Large intestine (tissue), 3 donors: ENCODE measurements at regions not wholly inside any gene's neighbourhood (a gene's known extent, or its start where the extent isn't known, plus 50 kb on each side); places are given as distances from the start of the nearest gene placed in this dataset.

ENCODE experiments used
- DNase-seq, 2 donors: peaks; one replicate each; pipeline versions ENCODE4 v3.0.0 to v3.0.0-alpha.2; 2013
- H3K27ac ChIP-seq: one replicate; pipeline ENCODE4 v1.5.1; 2013; ENCODE audit warnings: low read length
- H3K27me3 ChIP-seq: 2 replicates; pipeline ENCODE4 v1.6.1; 2013; ENCODE audit warnings: low read length; ENCODE audit not compliant: control insufficient read depth, insufficient read depth
- H3K36me3 ChIP-seq: 2 replicates; pipeline ENCODE4 v1.6.1; 2013; ENCODE audit warnings: low read length; ENCODE audit not compliant: control insufficient read depth, insufficient read depth
- H3K4me1 ChIP-seq: one replicate; pipeline ENCODE4 v1.6.1; 2013; ENCODE audit warnings: low read length; ENCODE audit not compliant: control insufficient read depth, insufficient read depth
- H3K4me3 ChIP-seq: one replicate; pipeline ENCODE4 v1.5.1; 2013; ENCODE audit warnings: low read length
- H3K9me3 ChIP-seq: one replicate; pipeline ENCODE4 v1.6.1; 2013; ENCODE audit warnings: mild to moderate bottlenecking, low read depth, low read length, moderate library complexity; ENCODE audit not compliant: control insufficient read depth
- WGBS: methylation state at CpG from one replicate; pipeline ENCODE4 v1.1.5; 2013; ENCODE audit warnings: low lambda C conversion rate; ENCODE audit not compliant: insufficient coverage; 5-methylcytosine and 5-hydroxymethylcytosine counted together

- Histone ChIP-seq H3K27ac (no peak overlapping the region), H3K4me1 (no peaks in the 10 kb centered on the region), H3K27me3 (no peaks in the 10 kb centered on the region), H3K9me3 (no peaks in the 10 kb centered on the region), H3K36me3 (no peaks in the 10 kb centered on the region), H3K4me3 (no peak overlapping the region)
- DNase-seq = no peak
These were observed 435.5 kb upstream of the CRIM1 start for GRCh38 chr2:35920061-35920460.

- Histone ChIP-seq H3K36me3 (no peaks in the 10 kb centered on the region), H3K9me3 (no peaks in the 10 kb centered on the region), H3K27ac (no peak overlapping the region), H3K27me3 (no peaks in the 10 kb centered on the region), H3K4me3 (no peak overlapping the region), H3K4me1 (no peaks in the 10 kb centered on the region)
- DNase-seq = no peak
- WGBS = 78% methylated on average over 3 of the region's 4 CpGs
These were observed 440.3 kb upstream of the CRIM1 start for GRCh38 chr2:35915261-35915660.

DNA sequence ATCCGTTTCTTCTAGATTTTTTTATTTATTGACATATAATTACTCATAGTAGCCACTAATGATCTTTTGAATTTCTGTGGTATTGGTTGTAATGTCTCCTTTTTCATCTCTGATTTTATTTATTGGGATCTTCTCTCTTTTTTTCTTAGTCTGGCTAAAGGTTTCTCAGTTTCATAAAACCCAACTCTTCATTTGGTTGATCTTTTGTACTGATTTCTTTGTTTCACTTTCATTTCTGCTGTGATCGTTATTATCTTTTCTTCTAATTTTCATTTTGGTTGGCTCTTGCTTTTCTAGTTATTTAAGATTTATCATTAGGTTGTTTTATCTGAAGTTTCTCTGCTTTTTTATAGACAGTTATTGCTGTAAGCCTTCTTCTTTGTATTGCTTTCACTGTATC, 463.6 kb upstream of the CRIM1 start:
- 75% methylated on average over 2 of the region's 2 CpGs for WGBS
- Histone ChIP-seq H3K27me3 (no peaks in the 10 kb centered on the region), H3K4me3 (no peak overlapping the region), H3K4me1 (no peaks in the 10 kb centered on the region), H3K9me3 (no peaks in the 10 kb centered on the region), H3K36me3 (no peaks in the 10 kb centered on the region), H3K27ac (no peak overlapping the region)
- no peak for DNase-seq

DNA sequence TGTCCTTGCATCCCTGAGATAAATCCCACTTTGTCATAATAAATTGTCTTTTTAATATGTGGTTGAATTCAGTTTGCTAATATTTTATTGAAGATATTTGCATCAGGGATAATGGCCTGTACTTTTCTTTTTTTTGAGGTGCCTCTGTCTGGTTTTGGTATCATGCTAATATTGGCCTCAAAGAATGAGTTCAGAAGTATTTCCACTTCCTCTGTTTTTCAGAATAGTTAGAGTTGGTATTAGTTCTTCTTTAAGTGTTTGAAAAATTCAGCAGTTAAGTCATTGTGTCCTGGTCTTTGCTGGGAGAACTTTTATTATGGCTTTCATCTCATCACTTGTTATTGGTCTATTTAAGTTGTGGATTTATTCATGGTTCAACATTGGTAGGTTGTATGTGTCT, 464.1 kb upstream of the CRIM1 start:
- Histone ChIP-seq H3K27ac (no peak overlapping the region), H3K4me1 (no peaks in the 10 kb centered on the region), H3K36me3 (no peaks in the 10 kb centered on the region), H3K4me3 (no peak overlapping the region), H3K9me3 (no peaks in the 10 kb centered on the region), H3K27me3 (no peaks in the 10 kb centered on the region)
- no peak for DNase-seq

GRCh38 chr2:35887146-35887545, 468.4 kb upstream of the CRIM1 start:
- no peak for DNase-seq
- H3K27me3 ChIP-seq = no peaks in the 10 kb centered on the region
- H3K27ac ChIP-seq = no peak overlapping the region
- WGBS = no CpG with 5 or more reads among the region's 7 CpGs
- no peaks in the 10 kb centered on the region for H3K4me1 ChIP-seq
- no peaks in the 10 kb centered on the region for H3K36me3 ChIP-seq
- H3K4me3 ChIP-seq = no peak overlapping the region
- H3K9me3 ChIP-seq = no peaks in the 10 kb centered on the region

- H3K4me3 ChIP-seq = no peak overlapping the region
- no peak overlapping the region for H3K27ac ChIP-seq
- DNase-seq = no peak
- no peaks in the 10 kb centered on the region for H3K9me3 ChIP-seq
- H3K27me3 ChIP-seq = no peaks in the 10 kb centered on the region
- H3K4me1 ChIP-seq = no peaks in the 10 kb centered on the region
- H3K36me3 ChIP-seq = no peaks in the 10 kb centered on the region
- WGBS = 0% methylated on average over 1 of the region's 4 CpGs
These were observed 481.7 kb upstream of the CRIM1 start for GRCh38 chr2:35873921-35874320.

GRCh38 chr2:35871672-35872071, 483.9 kb upstream of the CRIM1 start:
- WGBS = no CpG with 5 or more reads among the region's 8 CpGs
- no peak for DNase-seq

DNA sequence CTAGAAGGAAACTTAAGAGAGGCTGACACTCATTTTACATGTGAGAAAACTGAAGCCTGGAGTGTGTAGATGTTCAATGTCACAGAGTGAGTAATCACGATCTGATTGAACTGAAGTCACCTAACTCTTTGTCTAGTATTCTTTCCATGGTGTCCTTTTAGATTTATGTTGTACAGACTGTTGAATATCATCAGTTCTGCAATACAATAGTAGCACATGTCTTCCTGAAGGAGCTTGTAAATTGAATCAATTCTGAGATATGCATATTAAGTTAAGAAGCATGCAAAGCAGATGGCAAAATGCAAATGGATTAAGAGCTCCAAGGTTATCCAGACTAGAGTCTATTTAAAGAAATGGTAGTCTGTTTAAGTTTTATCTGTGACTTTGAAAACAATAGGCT, 484.9 kb upstream of the CRIM1 start:
- no peaks in the 10 kb centered on the region for H3K4me1 ChIP-seq
- WGBS = no CpG with 5 or more reads among the region's 1 CpG

More at GRCh38 chr2:35871672-35872071, 483.9 kb upstream of the CRIM1 start:
- Histone ChIP-seq H3K27ac (no peak overlapping the region), H3K36me3 (no peaks in the 10 kb centered on the region), H3K4me1 (no peaks in the 10 kb centered on the region), H3K4me3 (no peak overlapping the region), H3K27me3 (no peaks in the 10 kb centered on the region), H3K9me3 (no peaks in the 10 kb centered on the region)

GRCh38 chr2:35864141-35864540, 491.4 kb upstream of the CRIM1 start:
- H3K36me3 ChIP-seq = no peaks in the 10 kb centered on the region
- no peaks in the 10 kb centered on the region for H3K4me1 ChIP-seq
- no peak overlapping the region for H3K27ac ChIP-seq
- WGBS = no CpG with 5 or more reads among the region's 2 CpGs
- H3K9me3 ChIP-seq = no peaks in the 10 kb centered on the region
- no peak for DNase-seq
- no peaks in the 10 kb centered on the region for H3K27me3 ChIP-seq
- no peak overlapping the region for H3K4me3 ChIP-seq

More for the DNA sequence above, 484.9 kb upstream of the CRIM1 start:
- no peaks in the 10 kb centered on the region for H3K9me3 ChIP-seq
- H3K4me3 ChIP-seq = no peak overlapping the region
- H3K27ac ChIP-seq = no peak overlapping the region
- no peak for DNase-seq
- H3K27me3 ChIP-seq = no peaks in the 10 kb centered on the region
- H3K36me3 ChIP-seq = no peaks in the 10 kb centered on the region

DNA sequence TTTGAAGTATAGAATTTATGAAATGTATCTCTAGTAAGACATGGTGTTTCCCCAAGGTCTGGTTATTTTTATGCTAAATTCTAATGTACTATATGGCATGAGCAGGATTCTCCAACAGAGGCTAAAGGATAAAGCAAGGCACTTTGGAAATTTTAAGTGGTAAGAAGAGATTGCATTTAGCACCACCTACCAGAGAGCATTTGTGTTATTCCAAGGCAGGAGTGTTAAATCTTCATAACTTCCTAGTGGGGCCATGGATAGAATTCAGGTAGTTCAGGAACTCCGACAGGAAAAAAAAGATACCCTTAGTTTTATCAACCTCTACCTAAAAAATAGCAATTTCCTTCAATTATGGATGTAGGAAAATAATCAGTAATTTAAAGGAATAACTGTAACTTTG, 497.4 kb upstream of the CRIM1 start:
- no CpG with 5 or more reads among the region's 1 CpG for WGBS
- Histone ChIP-seq H3K9me3 (no peaks in the 10 kb centered on the region), H3K27ac (no peak overlapping the region), H3K4me3 (no peak overlapping the region), H3K36me3 (no peaks in the 10 kb centered on the region), H3K27me3 (no peaks in the 10 kb centered on the region), H3K4me1 (no peaks in the 10 kb centered on the region)
- no peak for DNase-seq

DNA sequence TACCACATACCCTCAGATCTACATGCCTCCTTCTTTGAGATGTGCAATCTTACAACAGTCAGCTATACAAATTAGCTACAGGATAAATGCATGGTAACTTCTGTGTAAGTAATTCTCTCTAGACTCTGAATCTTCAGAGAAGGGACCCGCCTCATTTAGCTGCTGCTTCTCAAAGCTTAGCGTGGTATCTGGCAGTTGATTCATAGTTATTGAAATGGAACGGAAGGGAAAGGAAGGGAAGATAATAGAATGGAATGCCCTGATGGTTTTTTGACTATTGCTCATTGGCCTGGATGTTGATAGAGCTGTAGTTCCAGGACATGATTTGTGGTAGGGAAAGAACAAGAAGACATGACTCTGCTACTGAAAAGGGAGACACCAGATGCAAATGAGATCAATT, 498.1 kb upstream of the CRIM1 start:
- H3K9me3 ChIP-seq = no peaks in the 10 kb centered on the region
- WGBS = no CpG with 5 or more reads among the region's 3 CpGs
- no peak overlapping the region for H3K4me3 ChIP-seq
- H3K27me3 ChIP-seq = no peaks in the 10 kb centered on the region
- H3K27ac ChIP-seq = no peak overlapping the region
- DNase-seq = no peak
- H3K4me1 ChIP-seq = no peaks in the 10 kb centered on the region
- H3K36me3 ChIP-seq = no peaks in the 10 kb centered on the region
